Type B pancreatic cell (in vitro differentiated cells): ENCODE measurements at regions not wholly inside any gene's neighbourhood (a gene's known extent, or its start where the extent isn't known, plus 50 kb on each side); places are given as distances from the start of the nearest gene placed in this dataset.

ENCODE experiments used
- DNase-seq: peaks from one replicate; pipeline ENCODE4 v3.0.0; 2021; ENCODE audit warnings: mixed read lengths; ENCODE audit not compliant: unreplicated experiment; ENCODE audit errors: extremely low spot score
- H3K27ac Mint-ChIP-seq: 2 replicates; pipeline ENCODE4 v1.8.0; 2021; ENCODE audit warnings: mild to moderate bottlenecking, mixed read lengths
- H3K27me3 Mint-ChIP-seq: 2 replicates; pipeline ENCODE4 v1.8.0; 2021; ENCODE audit warnings: mixed read lengths
- H3K36me3 Mint-ChIP-seq: 2 replicates; pipeline ENCODE4 v1.8.0; 2021; ENCODE audit warnings: mixed read lengths
- H3K4me1 Mint-ChIP-seq: one replicate; pipeline ENCODE4 v1.8.0; 2021; ENCODE audit warnings: mixed read lengths; ENCODE audit not compliant: unreplicated experiment
- H3K4me3 Mint-ChIP-seq: 2 replicates; pipeline ENCODE4 v1.8.0; 2021; ENCODE audit warnings: mild to moderate bottlenecking, mixed read lengths
- H3K9me3 Mint-ChIP-seq: 2 replicates; pipeline ENCODE4 v1.8.0; 2021; ENCODE audit warnings: mixed read lengths
- CTCF ChIP-seq: fragments of 200-600 bp; sonication (generic); conservative IDR thresholded peaks from 2 replicates; pipeline ENCODE4 v1.5.0; 2021; ENCODE audit warnings: antibody characterized with exemption, mild to moderate bottlenecking

GRCh38 chr14:100988411-100988900 lies 84.9 kb upstream of the RTL1 start:
- DNase-seq: no peak
- Mint-ChIP-seq H3K4me1 (no peaks in the 10 kb centered on the region), H3K9me3 (no peaks in the 10 kb centered on the region), H3K27ac (no peak overlapping the region), H3K4me3 (no peak overlapping the region), H3K27me3 (peaks cover 2% of the 10 kb centered on the region), H3K36me3 (no peaks in the 10 kb centered on the region)
- no peak for TF ChIP-seq CTCF

GRCh38 chr14:100988956-100989355 lies 85.4 kb upstream of the RTL1 start:
- H3K4me3 Mint-ChIP-seq: no peak overlapping the region
- no peak for DNase-seq
- no peak for TF ChIP-seq CTCF
- no peaks in the 10 kb centered on the region for H3K27me3 Mint-ChIP-seq
- no peaks in the 10 kb centered on the region for H3K36me3 Mint-ChIP-seq
- H3K4me1 Mint-ChIP-seq: no peaks in the 10 kb centered on the region
- no peaks in the 10 kb centered on the region for H3K9me3 Mint-ChIP-seq
- H3K27ac Mint-ChIP-seq: no peak overlapping the region

- Mint-ChIP-seq H3K27ac (no peak overlapping the region), H3K36me3 (no peaks in the 10 kb centered on the region), H3K9me3 (no peaks in the 10 kb centered on the region), H3K4me3 (no peak overlapping the region), H3K4me1 (no peaks in the 10 kb centered on the region), H3K27me3 (no peaks in the 10 kb centered on the region)
- DNase-seq: no peak
- TF ChIP-seq CTCF: no peak
Observed at GRCh38 chr14:100989924-100990323, 86.4 kb upstream of the RTL1 start.

DNA sequence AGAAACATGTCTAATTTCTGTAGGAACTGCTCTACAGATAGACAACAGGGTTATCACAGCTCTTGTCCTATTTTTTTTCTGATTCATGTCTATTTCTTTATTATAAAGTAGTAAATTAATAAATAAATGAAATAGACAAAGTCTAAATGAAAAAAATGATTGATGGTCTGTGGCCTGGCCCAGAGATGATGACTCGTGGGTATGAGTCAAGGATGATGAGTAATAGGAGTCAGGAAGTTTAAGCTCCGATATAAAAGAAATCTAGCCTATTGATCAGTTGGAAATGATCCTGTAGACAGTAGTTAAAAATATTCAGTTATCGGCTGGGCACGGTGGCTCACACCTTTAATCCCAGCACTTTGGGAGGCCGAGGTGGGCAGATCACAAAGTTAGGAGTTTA lies 90.6 kb upstream of the RTL1 start:
- no peaks in the 10 kb centered on the region for H3K36me3 Mint-ChIP-seq
- no peak for TF ChIP-seq CTCF
- H3K4me1 Mint-ChIP-seq: no peaks in the 10 kb centered on the region
- H3K4me3 Mint-ChIP-seq: no peak overlapping the region
- H3K27me3 Mint-ChIP-seq: peaks cover 9% of the 10 kb centered on the region
- no peak overlapping the region for H3K27ac Mint-ChIP-seq
- no peak for DNase-seq
- H3K9me3 Mint-ChIP-seq: no peaks in the 10 kb centered on the region

- DNase-seq: no peak
- H3K4me3 Mint-ChIP-seq: no peak overlapping the region
- no peaks in the 10 kb centered on the region for H3K36me3 Mint-ChIP-seq
- H3K27me3 Mint-ChIP-seq: peaks cover 9% of the 10 kb centered on the region
- no peak for TF ChIP-seq CTCF
- H3K27ac Mint-ChIP-seq: no peak overlapping the region
- H3K4me1 Mint-ChIP-seq: no peaks in the 10 kb centered on the region
- no peaks in the 10 kb centered on the region for H3K9me3 Mint-ChIP-seq
Observed at GRCh38 chr14:100994756-100995330, 91.3 kb upstream of the RTL1 start.
